Panc1 (cell line): ENCODE measurements at regions not wholly inside any gene's neighbourhood (a gene's known extent, or its start where the extent isn't known, plus 50 kb on each side); places are given as distances from the start of the nearest gene placed in this dataset.
"Not testable (repeated sequence)": the region's sequence is repeated elsewhere in the genome, so short reads cannot be mapped to it uniquely, and the experiment has no call there.

ENCODE experiments used
- CTCF ChIP-seq: fragments of 450-650 bp; IDR thresholded peaks from 2 replicates; pipeline ENCODE4 v1.5.1; 2017; ENCODE audit warnings: mild to moderate bottlenecking
- POLR2AphosphoS5 ChIP-seq: IDR thresholded peaks from 2 replicates; pipeline ENCODE4 v1.6.1; 2012; ENCODE audit warnings: mild to moderate bottlenecking, low read depth, low read length, moderate library complexity
- REST ChIP-seq, 2 experiments: IDR thresholded peaks; 2 replicates each; pipeline ENCODE4 v1.6.1; 2011 to 2012; ENCODE audit warnings: low read depth in 2 of 2, control low read depth in 1 of 2, low read length in 1 of 2, mild to moderate bottlenecking in 1 of 2, moderate library complexity in 1 of 2; ENCODE audit not compliant: insufficient read depth in 1 of 2
- SIN3A ChIP-seq: IDR thresholded peaks from 2 replicates; pipeline ENCODE4 v1.6.1; 2012; ENCODE audit warnings: low read depth, mild to moderate bottlenecking, low read length, moderate library complexity, borderline replicate concordance; ENCODE audit not compliant: insufficient read depth
- TCF7L2 ChIP-seq: IDR thresholded peaks from 2 replicates; pipeline ENCODE4 v1.6.1; 2011; ENCODE audit warnings: mild to moderate bottlenecking, low read depth, low read length, inconsistent platforms

GRCh38 chr21:9018731-9019253 lies 1502.6 kb upstream of the TPTE start:
- not testable (repeated sequence) for TF ChIP-seq POLR2AphosphoS5; CTCF; TCF7L2; SIN3A; REST (IDR thresholded peaks at IDR 0.05; ENCODE audit: insufficient read depth in 1 of 2, low read depth in 2 of 2, low read length in 1 of 2)
